ENCODE measurements at regions not wholly inside any gene's neighbourhood (a gene's known extent, or its start where the extent isn't known, plus 50 kb on each side); places are given as distances from the start of the nearest gene placed in this dataset.

- no peak overlapping the region for H4K91ac ChIP-seq (replicated peaks; ENCODE audit: insufficient read length, low read length)
- H3K4me2 ChIP-seq (ENCODE audit: insufficient read depth in 1 of 2, low read depth in 2 of 2, low read length in 2 of 2) = no peak overlapping the region
- H4K5ac ChIP-seq (ENCODE audit: insufficient read length, low read depth, low read length) = no peak overlapping the region
- FAIRE-seq (no peak), DNase-seq (ENCODE audit: low read depth in 1 of 2, low spot score in 2 of 2) (no peak)
- no peak overlapping the region for H2BK120ac ChIP-seq (replicated peaks; ENCODE audit: low read depth, low read length)
- ChIA-PET CTCF (ENCODE audit: partially characterized antibody) (interaction anchor here (0.6 to 1.6 kb wide), 3 partner anchors 14 to 22 kb away, joined by 3 to 7 read pairs (median 7); no protein-coding TSS in a partner anchor), POLR2A (ENCODE audit: partially characterized antibody) (no interaction called here)
- H3K27me3 ChIP-seq (replicated peaks in 1 of 4; ENCODE audit: control insufficient read depth in 3 of 4, extremely low read depth in 1 of 4, insufficient read depth in 3 of 4, low read length in 3 of 4) = no peaks in the 10 kb centered on the region
- peaks cover 7 to 8% of the 10 kb centered on the region in 2 experiments; a peak in 3 of 4 replicates for H3K9me3 ChIP-seq (ENCODE audit: insufficient read depth in 2 of 2, low read depth in 1 of 2, low read length in 1 of 2)
- H3K23ac ChIP-seq (ENCODE audit: insufficient read length) = no peak overlapping the region
- H3K4me1 ChIP-seq (replicated peaks in 1 of 4; ENCODE audit: control insufficient read depth in 3 of 4, insufficient read depth in 4 of 4, low read length in 3 of 4) = no peaks in the 10 kb centered on the region
- H2AK5ac ChIP-seq (ENCODE audit: low read depth, low read length) = no peak overlapping the region
- no peak overlapping the region for H3K14ac ChIP-seq (ENCODE audit: insufficient read length)
- no peak overlapping the region for H3K4ac ChIP-seq (replicated peaks; ENCODE audit: insufficient read length, low read depth, low read length)
- no peaks in the 10 kb centered on the region for H3K36me3 ChIP-seq (ENCODE audit: control insufficient read depth in 2 of 4, insufficient read depth in 4 of 4, low read length in 3 of 4)
- no peak overlapping the region for H3K27ac ChIP-seq (ENCODE audit: low read depth, low read length)
- no peak overlapping the region for H2BK15ac ChIP-seq (ENCODE audit: low read length)
- H2BK20ac ChIP-seq (ENCODE audit: low read length) = no peak overlapping the region
- H3K9ac ChIP-seq (replicated peaks in 1 of 4; ENCODE audit: extremely low read depth in 1 of 4, low read depth in 3 of 4, low read length in 3 of 4) = no peak overlapping the region
- no peaks in the 10 kb centered on the region for H3K79me2 ChIP-seq (ENCODE audit: control insufficient read depth in 1 of 2, insufficient read depth in 2 of 2, low read length in 2 of 2)
- H2BK12ac ChIP-seq (ENCODE audit: low read depth, low read length) = no peak overlapping the region
- no peak overlapping the region for H4K8ac ChIP-seq (ENCODE audit: extremely low read depth, insufficient read depth, low read length)
- H2AFZ ChIP-seq (ENCODE audit: low read length) = no peak overlapping the region
- 90% methylated on average over 15 of the region's 19 CpGs; no CpG with 5 or more reads in 1 of the 2 experiments for WGBS, 2 experiments (ENCODE audit: extremely low coverage in 1 of 2, insufficient coverage in 1 of 2, insufficient read length in 1 of 2, insufficient replicate concordance in 2 of 2, low coverage in 1 of 2, low lambda C conversion rate in 2 of 2, missing lambda C conversion rate in 1 of 2)
- H4K20me1 ChIP-seq (replicated peaks in 1 of 2; ENCODE audit: control insufficient read depth in 1 of 2, insufficient read depth in 2 of 2, low read length in 2 of 2) = no peaks in the 10 kb centered on the region
- H3K79me1 ChIP-seq (ENCODE audit: low read depth, low read length) = no peaks in the 10 kb centered on the region
- H3K56ac ChIP-seq (replicated peaks; ENCODE audit: insufficient read length, low read depth, low read length) = no peak overlapping the region
- H3K23me2 ChIP-seq (ENCODE audit: low read depth, low read length) = no peaks in the 10 kb centered on the region
- no peak overlapping the region for H2BK5ac ChIP-seq (ENCODE audit: low read depth, low read length)
- TF ChIP-seq TEAD4 (IDR thresholded peaks at IDR 0.05; ENCODE audit: low read depth, low read length) = no peak
- TF ChIP-seq JUN (IDR thresholded peaks at IDR 0.05; ENCODE audit: low read depth, low read length) = no peak
- no peak for TF ChIP-seq ZNF274 (IDR thresholded peaks at IDR 0.05; ENCODE audit: borderline replicate concordance, extremely low read depth, low read length)
- no peak for TF ChIP-seq CREB1 (IDR thresholded peaks at IDR 0.05)
- TF ChIP-seq EP300 (IDR thresholded peaks at IDR 0.05; ENCODE audit: borderline replicate concordance in 1 of 2, low read depth in 2 of 2, low read length in 2 of 2) = no peak
- no peak for TF ChIP-seq SP1 (IDR thresholded peaks at IDR 0.05; ENCODE audit: low read depth, low read length)
- TF ChIP-seq TAF1 (IDR thresholded peaks at IDR 0.05; ENCODE audit: low read depth, low read length) = no peak
- no peak for TF ChIP-seq CTBP2 (IDR thresholded peaks at IDR 0.05; ENCODE audit: borderline replicate concordance, insufficient read depth, insufficient read length, low read length)
- no peak for TF ChIP-seq GTF2F1 (IDR thresholded peaks at IDR 0.05; ENCODE audit: borderline replicate concordance, low read depth, low read length)
- TF ChIP-seq SIN3A (conservative IDR thresholded peaks at IDR 0.05 in 1 of 2, IDR thresholded peaks at IDR 0.05 in 1 of 2; ENCODE audit: low read depth in 1 of 2, low read length in 2 of 2) = no peak
- no peak for TF ChIP-seq CBX5 (IDR thresholded peaks at IDR 0.05; ENCODE audit: low read depth, low read length)
- no peak for TF ChIP-seq RFX5 (IDR thresholded peaks at IDR 0.05; ENCODE audit: borderline replicate concordance, low read depth, low read length)
- TF ChIP-seq TCF12 (IDR thresholded peaks at IDR 0.05; ENCODE audit: low read depth, low read length) = no peak
- TF ChIP-seq ASH2L (IDR thresholded peaks at IDR 0.05; ENCODE audit: low read length) = no peak
- TF ChIP-seq POLR2A (IDR thresholded peaks at IDR 0.05; ENCODE audit: control extremely low read depth in 1 of 2, low read depth in 2 of 2, low read length in 2 of 2) = no peak
- H3K18ac ChIP-seq (ENCODE audit: extremely low read depth, low read length) = no peak overlapping the region
- H3K4me3 ChIP-seq (ENCODE audit: extremely low read depth in 1 of 4, insufficient read depth in 2 of 4, low read depth in 3 of 4, low read length in 4 of 4) = no peak overlapping the region
These were observed 515.9 kb downstream of the EIPR1 start for GRCh38 chr2:2861666-2862240.

Measured in H1 (cell line).